GM21390 (cell line): ENCODE measurements at regions not wholly inside any gene's neighbourhood (a gene's known extent, or its start where the extent isn't known, plus 50 kb on each side); places are given as distances from the start of the nearest gene placed in this dataset.

ENCODE experiments used
- ATAC-seq: cut with Tn5 transposase; IDR thresholded peaks from one replicate; pipeline ENCODE4 v1.9.1; 2021; ENCODE audit not compliant: unreplicated experiment

- peak; percentile 82 for ATAC-seq
These were observed 91.6 kb downstream of the TMX3 start for GRCh38 chr18:68623342-68623741.

- ATAC-seq = no peak
These were observed 103.6 kb downstream of the TMX3 start for GRCh38 chr18:68611311-68611710.

- ATAC-seq = no peak
These were observed 105.9 kb downstream of the TMX3 start for GRCh38 chr18:68608851-68609490.

GRCh38 chr18:68607852-68608251, 107.1 kb downstream of the TMX3 start:
- no peak for ATAC-seq

GRCh38 chr18:68604256-68604655, 110.7 kb downstream of the TMX3 start:
- ATAC-seq = no peak

GRCh38 chr18:68596016-68596415, 118.9 kb downstream of the TMX3 start:
- ATAC-seq = no peak

GRCh38 chr18:68588169-68588568, 126.7 kb downstream of the TMX3 start:
- ATAC-seq = no peak

GRCh38 chr18:68583685-68584084, 131.2 kb downstream of the TMX3 start:
- no peak for ATAC-seq

- ATAC-seq = no peak
These were observed 140.6 kb downstream of the TMX3 start for GRCh38 chr18:68574311-68574710.

GRCh38 chr18:68569936-68570335, 145.0 kb downstream of the TMX3 start:
- no peak for ATAC-seq

- ATAC-seq = no peak
These were observed 146.3 kb downstream of the TMX3 start for GRCh38 chr18:68568364-68569155.

- no peak for ATAC-seq
These were observed 147.9 kb downstream of the TMX3 start for GRCh38 chr18:68566991-68567390.

GRCh38 chr18:68564961-68565360, 149.9 kb downstream of the TMX3 start:
- no peak for ATAC-seq

GRCh38 chr18:68564351-68564750, 150.6 kb downstream of the TMX3 start:
- ATAC-seq = no peak

- no peak for ATAC-seq
These were observed 154.8 kb downstream of the TMX3 start for GRCh38 chr18:68560128-68560527.

- ATAC-seq = no peak
These were observed 157.7 kb downstream of the TMX3 start for GRCh38 chr18:68557183-68557582.

GRCh38 chr18:68555879-68556301, 159.0 kb downstream of the TMX3 start:
- ATAC-seq = no peak

- no peak for ATAC-seq
These were observed 165.7 kb downstream of the TMX3 start for GRCh38 chr18:68548904-68549870.

- ATAC-seq = no peak
These were observed 171.6 kb downstream of the TMX3 start for GRCh38 chr18:68543344-68543743.

GRCh38 chr18:68542846-68543245, 172.1 kb downstream of the TMX3 start:
- ATAC-seq = no peak

GRCh38 chr18:68533641-68534040, 181.3 kb downstream of the TMX3 start:
- no peak for ATAC-seq
